H9 (cell line): ENCODE measurements at regions not wholly inside any gene's neighbourhood (a gene's known extent, or its start where the extent isn't known, plus 50 kb on each side); places are given as distances from the start of the nearest gene placed in this dataset.

Experiments used
- DNase-seq: peaks from one replicate; pipeline ENCODE4 v3.0.0-alpha.2; 2017
- H2AFZ ChIP-seq: one replicate; pipeline ENCODE4 v1.6.1; 2013; ENCODE audit warnings: mild to moderate bottlenecking, low read length, control low read depth, moderate library complexity
- H2AK5ac ChIP-seq: 2 replicates; pipeline ENCODE4 v1.6.1; 2013; ENCODE audit warnings: low read length, control low read depth, mixed read lengths; ENCODE audit not compliant: insufficient read length
- H2BK120ac ChIP-seq: one replicate; pipeline ENCODE4 v1.6.1; 2013; ENCODE audit warnings: low read depth, mild to moderate bottlenecking, low read length, control low read depth, inconsistent platforms; ENCODE audit not compliant: poor library complexity, severe bottlenecking
- H2BK12ac ChIP-seq: 2 replicates; pipeline ENCODE4 v1.6.1; 2013; ENCODE audit warnings: low read length, control low read depth, mixed read lengths, low read depth; ENCODE audit not compliant: insufficient read length
- H2BK15ac ChIP-seq: 2 replicates; pipeline ENCODE4 v1.6.1; 2013; ENCODE audit warnings: low read depth, low read length, control low read depth
- H2BK20ac ChIP-seq: one replicate; pipeline ENCODE4 v1.6.1; 2013; ENCODE audit warnings: low read depth, mild to moderate bottlenecking, low read length, control low read depth, inconsistent platforms; ENCODE audit not compliant: poor library complexity, severe bottlenecking
- H2BK5ac ChIP-seq: 2 replicates; pipeline ENCODE4 v1.6.1; 2013; ENCODE audit warnings: low read length, control low read depth, mixed read lengths; ENCODE audit not compliant: insufficient read length
- H3K14ac ChIP-seq: 2 replicates; pipeline ENCODE4 v1.6.1; 2013; ENCODE audit warnings: low read length, control low read depth; ENCODE audit not compliant: insufficient read depth
- H3K18ac ChIP-seq: 2 replicates; pipeline ENCODE4 v1.6.1; 2013; ENCODE audit warnings: low read depth, mild to moderate bottlenecking, mixed read lengths, low read length, control low read depth; ENCODE audit not compliant: insufficient read length
- H3K23ac ChIP-seq: 2 replicates; pipeline ENCODE4 v1.6.1; 2013; ENCODE audit warnings: low read length, control low read depth, mixed read lengths, low read depth; ENCODE audit not compliant: insufficient read length
- H3K23me2 ChIP-seq: 2 replicates; pipeline ENCODE4 v1.6.1; 2013; ENCODE audit warnings: low read depth, mild to moderate bottlenecking, mixed read lengths, low read length, control low read depth; ENCODE audit not compliant: insufficient read length, poor library complexity, severe bottlenecking
- H3K27ac ChIP-seq: 2 replicates; pipeline ENCODE4 v1.5.1; 2013; ENCODE audit warnings: low read length, control low read depth, mixed read lengths, low read depth; ENCODE audit not compliant: insufficient read length
- H3K27me3 ChIP-seq: 2 replicates; pipeline ENCODE4 v1.6.1; 2013; ENCODE audit warnings: low read length, control low read depth, inconsistent platforms; ENCODE audit not compliant: insufficient read depth
- H3K4ac ChIP-seq: 2 replicates; pipeline ENCODE4 v1.6.1; 2013; ENCODE audit warnings: low read depth, mild to moderate bottlenecking, control low read depth, inconsistent platforms, low read length, moderate library complexity
- H3K4me1 ChIP-seq: 2 replicates; pipeline ENCODE4 v1.6.1; 2013; ENCODE audit warnings: low read length, control low read depth, inconsistent platforms; ENCODE audit not compliant: insufficient read depth
- H3K4me2 ChIP-seq: 2 replicates; pipeline ENCODE4 v1.6.1; 2013; ENCODE audit warnings: low read length, control low read depth, mixed read lengths; ENCODE audit not compliant: insufficient read length, insufficient read depth
- H3K56ac ChIP-seq: 2 replicates; pipeline ENCODE4 v1.6.1; 2013; ENCODE audit warnings: low read depth, mild to moderate bottlenecking, mixed read lengths, low read length, control low read depth; ENCODE audit not compliant: insufficient read length
- H3K79me1 ChIP-seq: 2 replicates; pipeline ENCODE4 v1.6.1; 2013; ENCODE audit warnings: low read depth, mild to moderate bottlenecking, moderate library complexity, low read length, control low read depth, inconsistent platforms; ENCODE audit not compliant: insufficient read depth, poor library complexity, severe bottlenecking
- H3K79me2 ChIP-seq: 2 replicates; pipeline ENCODE4 v1.6.1; 2013; ENCODE audit warnings: low read length, control low read depth, inconsistent platforms; ENCODE audit not compliant: insufficient read depth
- H3K9ac ChIP-seq: 2 replicates; pipeline ENCODE4 v1.6.1; 2013; ENCODE audit warnings: low read length, control low read depth, mixed read lengths; ENCODE audit not compliant: insufficient read length; ENCODE audit errors: extremely low read depth
- H3K9me3 ChIP-seq: one replicate; pipeline ENCODE4 v1.6.1; 2013; ENCODE audit warnings: low read depth, low read length, inconsistent platforms; ENCODE audit not compliant: control insufficient read depth
- H3T11ph ChIP-seq: one replicate; pipeline ENCODE4 v1.6.1; 2013; ENCODE audit warnings: mild to moderate bottlenecking, low read length, control low read depth, inconsistent platforms
- H4K20me1 ChIP-seq: one replicate; pipeline ENCODE4 v1.6.1; 2013; ENCODE audit not compliant: control insufficient read depth, insufficient read length, insufficient read depth
- H4K5ac ChIP-seq: 2 replicates; pipeline ENCODE4 v1.6.1; 2013; ENCODE audit warnings: low read depth, mild to moderate bottlenecking, mixed read lengths, low read length, control low read depth; ENCODE audit not compliant: insufficient read length
- H4K8ac ChIP-seq: replicated peaks from 2 replicates; pipeline ENCODE4 v1.6.1; 2013; ENCODE audit warnings: low read length, control low read depth, mixed read lengths, low read depth; ENCODE audit not compliant: insufficient read length
- H4K91ac ChIP-seq: 2 replicates; pipeline ENCODE4 v1.6.1; 2013; ENCODE audit warnings: low read depth, mild to moderate bottlenecking, moderate library complexity, mixed read lengths, low read length, control low read depth; ENCODE audit not compliant: insufficient read length
- H3K27ac Mint-ChIP-seq, 3 experiments: 2 replicates in 2 of 3; 3 replicates in 1 of 3; pipeline ENCODE4 v1.8.0; 2020 to 2021; ENCODE audit warnings: mixed read lengths in 3 of 3, mild to moderate bottlenecking in 1 of 3, moderate library complexity in 1 of 3
- H3K27me3 Mint-ChIP-seq: 2 replicates; pipeline ENCODE4 v1.8.0; 2021; ENCODE audit warnings: low read depth, mild to moderate bottlenecking, moderate library complexity, mixed read lengths
- H3K36me3 Mint-ChIP-seq, 3 experiments: 2 replicates in 2 of 3; 3 replicates in 1 of 3; pipeline ENCODE4 v1.8.0; 2020 to 2021; ENCODE audit warnings: low read depth in 3 of 3, mixed read lengths in 3 of 3; ENCODE audit not compliant: insufficient read depth in 1 of 3
- H3K4me1 Mint-ChIP-seq, 2 experiments: 2 replicates each; pipeline ENCODE4 v1.8.0; 2020; ENCODE audit warnings: mixed read lengths in 2 of 2
- H3K4me3 Mint-ChIP-seq, 2 experiments: 2 replicates in 1 of 2; 3 replicates in 1 of 2; pipeline ENCODE4 v1.8.0; 2020 to 2021; ENCODE audit warnings: mild to moderate bottlenecking in 2 of 2, mixed read lengths in 2 of 2, moderate library complexity in 1 of 2
- H3K9me3 Mint-ChIP-seq, 2 experiments: 2 replicates in 1 of 2; 3 replicates in 1 of 2; pipeline ENCODE4 v1.8.0; 2020; ENCODE audit warnings: mild to moderate bottlenecking in 2 of 2, mixed read lengths in 2 of 2, moderate library complexity in 1 of 2
- CTCF ChIP-seq: fragments of 200-600 bp; sonication (generic); conservative IDR thresholded peaks from 3 replicates; pipeline ENCODE4 v1.8.0; 2021; ENCODE audit warnings: antibody characterized with exemption, mild to moderate bottlenecking
- WGBS: extraction: QIAGEN DNeasy Blood & Tissue Kit; methylation state at CpG from one replicate; pipeline ENCODE4 v1.1.7; 2013; ENCODE audit warnings: missing lambda C conversion rate, low lambda C conversion rate, mixed read lengths; ENCODE audit not compliant: insufficient read length; ENCODE audit errors: extremely low coverage; 5-methylcytosine and 5-hydroxymethylcytosine counted together

DNA sequence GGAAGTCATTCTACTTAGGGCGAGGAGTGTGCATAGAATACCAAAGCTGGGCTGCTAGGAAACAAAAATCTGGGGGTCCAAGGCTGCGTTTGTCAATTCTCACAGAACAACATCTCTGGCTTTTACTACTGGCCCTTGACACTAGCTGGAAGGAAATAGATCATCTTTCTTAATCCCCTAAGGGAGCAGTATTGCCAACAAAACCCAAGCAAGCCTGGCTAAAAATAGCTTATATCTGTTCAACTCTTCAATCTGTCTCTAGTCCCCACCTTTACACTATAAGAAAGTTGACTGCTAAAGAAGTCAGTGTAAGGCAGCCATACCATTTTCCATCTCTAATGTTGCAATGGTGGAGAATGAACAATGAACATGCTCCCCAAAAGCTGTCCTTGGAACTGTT, 107.8 kb upstream of the SPRY2 start:
- Histone ChIP-seq H3K27me3 (no peaks in the 10 kb centered on the region), H3K79me2 (no peaks in the 10 kb centered on the region), H3K4me1 (peaks cover 3% of the 10 kb centered on the region; the same call in 1 of the 2 replicates), H3K56ac (no peak overlapping the region), H3K9me3 (no peaks in the 10 kb centered on the region), H2BK15ac (no peak overlapping the region), H4K20me1 (no peaks in the 10 kb centered on the region), H2BK20ac (no peak overlapping the region), H3T11ph (no peak overlapping the region), H3K79me1 (no peaks in the 10 kb centered on the region), H4K8ac (no peak overlapping the region), H2AFZ (no peak overlapping the region), H4K91ac (no peak overlapping the region), H2BK120ac (no peak overlapping the region), H3K9ac (no peak overlapping the region), H4K5ac (no peak overlapping the region), H3K27ac (no peak overlapping the region), H3K4me2 (no peak overlapping the region), H2BK5ac (no peak overlapping the region), H3K14ac (no peak overlapping the region), H2AK5ac (no peak overlapping the region), H3K23me2 (no peaks in the 10 kb centered on the region), H2BK12ac (no peak overlapping the region), H3K4ac (no peak overlapping the region), H3K18ac (no peak overlapping the region), H3K23ac (no peak overlapping the region)
- DNase-seq, result no peak
- peaks cover 10 to 12% of the 10 kb centered on the region in 2 experiments for H3K4me1 Mint-ChIP-seq
- TF ChIP-seq CTCF, result no peak
- WGBS, result no CpG with 5 or more reads among the region's 2 CpGs
- H3K36me3 Mint-ChIP-seq, result no peaks in the 10 kb centered on the region
- H3K27ac Mint-ChIP-seq, result no peak overlapping the region
- no peaks in the 10 kb centered on the region for H3K27me3 Mint-ChIP-seq
- H3K4me3 Mint-ChIP-seq, result no peak overlapping the region
- no peaks in the 10 kb centered on the region; a peak in 1 of 5 replicates for H3K9me3 Mint-ChIP-seq
